RWPE2 (cell line): ENCODE measurements at regions not wholly inside any gene's neighbourhood (a gene's known extent, or its start where the extent isn't known, plus 50 kb on each side); places are given as distances from the start of the nearest gene placed in this dataset.

Experiments
- ATAC-seq: fragments of 200-7000 bp; cut with Tn5 transposase; 3 replicates; pipeline ENCODE4 v1.9.1; 2021; ENCODE audit warnings: low read depth
- DNase-seq: peaks from one replicate; pipeline ENCODE4 v3.0.0-alpha.2; 2020; ENCODE audit warnings: low spot score
- H3K27ac ChIP-seq: fragments of 450-650 bp; 2 replicates; pipeline ENCODE4 v1.5.1; 2017; ENCODE audit warnings: mild to moderate bottlenecking; ENCODE audit not compliant: poor library complexity, severe bottlenecking
- H3K27me3 ChIP-seq: fragments of 250-450 bp; sonication (Bioruptor Pico); 2 replicates; pipeline ENCODE4 v1.5.1; 2021; ENCODE audit warnings: mild to moderate bottlenecking, moderate library complexity; ENCODE audit not compliant: insufficient read depth, poor library complexity, severe bottlenecking
- H3K36me3 ChIP-seq: fragments of 250-450 bp; sonication (Bioruptor Pico); 2 replicates; pipeline ENCODE4 v1.5.1; 2020; ENCODE audit warnings: low read depth, mild to moderate bottlenecking, moderate library complexity
- H3K4me1 ChIP-seq: fragments of 250-450 bp; sonication (Bioruptor Pico); 2 replicates; pipeline ENCODE4 v1.5.1; 2021; ENCODE audit warnings: mild to moderate bottlenecking, moderate library complexity; ENCODE audit not compliant: insufficient read depth, poor library complexity, severe bottlenecking
- H3K4me3 ChIP-seq: fragments of 250-450 bp; sonication (Bioruptor Pico); 2 replicates; pipeline ENCODE4 v1.5.1; 2021; ENCODE audit warnings: mild to moderate bottlenecking, moderate library complexity; ENCODE audit not compliant: severe bottlenecking
- H3K9me3 ChIP-seq: fragments of 250-450 bp; sonication (Bioruptor Pico); 2 replicates; pipeline ENCODE4 v1.5.1; 2021; ENCODE audit warnings: mild to moderate bottlenecking, moderate library complexity; ENCODE audit not compliant: severe bottlenecking
- TF ChIP-seq, protein P1 (sequence below): fragments of 450-650 bp; IDR thresholded peaks from one replicate; pipeline ENCODE4 v1.5.1; 2017; ENCODE audit warnings: mild to moderate bottlenecking, moderate library complexity; ENCODE audit not compliant: poor library complexity, severe bottlenecking

DNA sequence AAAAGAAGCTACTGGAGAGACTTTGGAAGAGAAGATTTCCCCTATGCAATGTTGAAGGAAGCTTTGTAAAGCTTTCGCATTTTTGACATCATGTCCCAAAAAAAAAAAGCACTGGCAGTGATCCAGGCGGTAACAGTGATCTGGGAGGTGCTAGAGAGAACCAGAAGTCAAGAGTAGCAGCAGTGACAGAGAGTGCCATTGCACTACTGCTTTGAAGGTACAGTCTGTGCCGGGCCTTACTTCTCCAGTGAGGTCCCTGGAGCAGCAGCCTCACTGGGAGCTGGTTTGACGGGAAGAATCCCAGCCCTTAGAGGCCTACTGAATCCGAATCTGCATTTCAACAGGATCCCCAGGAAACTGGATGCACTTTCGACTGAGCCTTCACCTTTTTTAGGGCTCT is 50.9 kb upstream of the ATL2 start:
- Histone ChIP-seq H3K27me3 (no peaks in the 10 kb centered on the region), H3K4me3 (no peak overlapping the region), H3K9me3 (no peaks in the 10 kb centered on the region), H3K36me3 (no peaks in the 10 kb centered on the region), H3K4me1 (no peaks in the 10 kb centered on the region), H3K27ac (no peak overlapping the region)
- TF ChIP-seq, protein P1, sequence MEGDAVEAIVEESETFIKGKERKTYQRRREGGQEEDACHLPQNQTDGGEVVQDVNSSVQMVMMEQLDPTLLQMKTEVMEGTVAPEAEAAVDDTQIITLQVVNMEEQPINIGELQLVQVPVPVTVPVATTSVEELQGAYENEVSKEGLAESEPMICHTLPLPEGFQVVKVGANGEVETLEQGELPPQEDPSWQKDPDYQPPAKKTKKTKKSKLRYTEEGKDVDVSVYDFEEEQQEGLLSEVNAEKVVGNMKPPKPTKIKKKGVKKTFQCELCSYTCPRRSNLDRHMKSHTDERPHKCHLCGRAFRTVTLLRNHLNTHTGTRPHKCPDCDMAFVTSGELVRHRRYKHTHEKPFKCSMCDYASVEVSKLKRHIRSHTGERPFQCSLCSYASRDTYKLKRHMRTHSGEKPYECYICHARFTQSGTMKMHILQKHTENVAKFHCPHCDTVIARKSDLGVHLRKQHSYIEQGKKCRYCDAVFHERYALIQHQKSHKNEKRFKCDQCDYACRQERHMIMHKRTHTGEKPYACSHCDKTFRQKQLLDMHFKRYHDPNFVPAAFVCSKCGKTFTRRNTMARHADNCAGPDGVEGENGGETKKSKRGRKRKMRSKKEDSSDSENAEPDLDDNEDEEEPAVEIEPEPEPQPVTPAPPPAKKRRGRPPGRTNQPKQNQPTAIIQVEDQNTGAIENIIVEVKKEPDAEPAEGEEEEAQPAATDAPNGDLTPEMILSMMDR = no peak
- no peak for ATAC-seq
- DNase-seq = no peak

GRCh38 chr2:38427054-38427453 is 50.0 kb upstream of the ATL2 start:
- Histone ChIP-seq H3K9me3 (no peaks in the 10 kb centered on the region), H3K4me1 (no peaks in the 10 kb centered on the region), H3K4me3 (no peak overlapping the region), H3K36me3 (no peaks in the 10 kb centered on the region), H3K27ac (no peak overlapping the region), H3K27me3 (no peaks in the 10 kb centered on the region)
- TF ChIP-seq, protein P1 = no peak
- DNase-seq = no peak
- no peak for ATAC-seq
